Adrenal gland (tissue), 9 donors: ENCODE measurements at regions not wholly inside any gene's neighbourhood (a gene's known extent, or its start where the extent isn't known, plus 50 kb on each side); places are given as distances from the start of the nearest gene placed in this dataset.

Experiments used
- DNase-seq, 7 donors: peaks; one replicate each; pipeline ENCODE4 v3.0.0-alpha.2; 2019 to 2020
- H3K27ac ChIP-seq, 5 donors: fragments of 200-600 bp; sonication (generic) in 4 of 5; 1 replicate in 3 of 5; 2 replicates in 2 of 5; pipeline versions ENCODE4 v1.5.1 to v1.8.0; 2016 to 2020; ENCODE audit warnings: mild to moderate bottlenecking in 1 of 5
- H3K27me3 ChIP-seq: fragments of 200-600 bp; 2 replicates; pipeline ENCODE4 v1.8.0; 2021
- H3K36me3 ChIP-seq, 2 donors: fragments of 200-600 bp; replicated peaks in 1 of 2; 1 replicate in 1 of 2; 2 replicates in 1 of 2; pipeline versions ENCODE4 v1.5.1 to v1.8.0; 2018 to 2022
- H3K4me1 ChIP-seq, 2 donors: fragments of 200-600 bp; replicated peaks in 1 of 2; 1 replicate in 1 of 2; 2 replicates in 1 of 2; pipeline versions ENCODE4 v1.5.1 to v1.8.0; 2018 to 2021
- H3K4me3 ChIP-seq, 4 donors: fragments of 200-600 bp; sonication (generic) in 3 of 4; one replicate each; pipeline ENCODE4 v1.5.1; 2016 to 2018
- H3K9me3 ChIP-seq, 3 donors: fragments of 200-600 bp; sonication (generic) in 1 of 3; replicated peaks in 1 of 3; 1 replicate in 2 of 3; 2 replicates in 1 of 3; pipeline versions ENCODE4 v1.5.1 to v1.8.0; 2016 to 2021
- POLR2A ChIP-seq, 2 donors: fragments of 450-650 bp; IDR thresholded peaks; one replicate each; pipeline ENCODE4 v1.6.1; 2017; ENCODE audit warnings: antibody characterized with exemption in 2 of 2, mild to moderate bottlenecking in 2 of 2, moderate library complexity in 1 of 2
- WGBS, 4 donors: extraction: QIAGEN DNeasy Blood & Tissue Kit in 2 of 4; methylation state at CpG; one replicate each; pipeline versions ENCODE4 v1.1.5 to v1.1.7; 2013 to 2017; 5-methylcytosine and 5-hydroxymethylcytosine counted together
- intact Hi-C, 2 donors: fragments of 100-400 bp; cut with DNase I; formaldehyde crosslinking; loops; one replicate each; pipeline versions ENCODE4 v1.14.1 to v1.15.0; 2022 to 2023
- TF ChIP-seq, protein P1 (sequence below), 6 experiments: fragments of 450-650 bp in 4 of 6; fragments of 200-600 bp in 2 of 6; sonication (generic) in 1 of 6; IDR thresholded peaks; 1 replicate in 5 of 6; 2 replicates in 1 of 6; pipeline versions ENCODE4 v1.5.1 to v1.8.0; 2016 to 2021; ENCODE audit warnings: antibody characterized with exemption in 6 of 6, mild to moderate bottlenecking in 2 of 6, moderate library complexity in 1 of 6
- donor health status: healthy with polysubstance abuse.
- donor health status: Bipolar disorder and iron deficiency.
- donor health status: DM: yes; HTN: yes; CAD: no.
- donor health status: DM: no; HTN: no; CAD: no.
- donor health status: DM: no; HTN: no; CAD: no.

DNA sequence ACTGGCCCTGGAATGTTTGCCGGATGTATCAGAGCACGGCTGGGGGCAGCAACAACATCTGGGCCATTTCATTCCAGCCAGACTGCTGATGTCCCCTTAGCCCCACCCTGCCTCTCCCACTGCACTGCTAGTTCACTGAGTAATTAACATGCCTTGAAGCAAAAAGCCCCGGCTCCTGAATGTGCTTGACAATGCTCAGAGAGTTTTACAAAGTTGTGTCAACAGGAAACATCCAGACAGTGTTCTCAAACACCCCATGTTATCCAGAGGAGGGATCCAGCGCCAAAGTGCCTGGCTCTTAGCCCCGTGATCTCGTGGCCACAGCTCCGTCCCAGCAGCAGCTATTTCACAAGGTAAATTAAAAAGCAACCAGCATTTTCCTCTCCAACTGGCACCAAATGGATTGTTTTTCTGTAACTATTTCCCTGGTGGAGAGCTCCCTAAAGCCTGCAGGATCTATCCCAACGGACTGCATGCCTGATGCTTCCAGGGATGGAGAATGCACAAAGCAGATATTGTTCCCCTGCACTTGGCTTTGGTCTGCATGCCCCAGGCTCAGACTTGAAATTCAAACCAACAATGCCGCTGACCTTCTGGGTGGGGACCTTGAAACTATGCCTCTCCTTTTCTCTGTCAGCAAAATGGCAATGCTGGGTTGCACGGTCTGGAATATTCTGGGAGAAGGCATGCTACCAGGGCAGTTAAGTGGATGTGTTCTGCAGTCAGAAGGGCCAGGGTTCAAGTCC, 115.6 kb upstream of the CDH5 start:
- H3K27ac ChIP-seq = peak overlapping the region in 2 of 5 donors; percentile 19 to 83
- no peaks in the 10 kb centered on the region for H3K36me3 ChIP-seq
- H3K4me3 ChIP-seq = no peak overlapping the region
- H3K9me3 ChIP-seq = no peaks in the 10 kb centered on the region
- intact Hi-C loops = no loop called here
- peaks cover 0 to 4% of the 10 kb centered on the region in 2 donors for H3K4me1 ChIP-seq
- 38 to 48% (median 42%) methylated on average over 6 to 10 of the region's 10 CpGs for WGBS, 4 donors
- TF ChIP-seq POLR2A (IDR thresholded peaks at IDR 0.05) = no peak
- TF ChIP-seq, protein P1, sequence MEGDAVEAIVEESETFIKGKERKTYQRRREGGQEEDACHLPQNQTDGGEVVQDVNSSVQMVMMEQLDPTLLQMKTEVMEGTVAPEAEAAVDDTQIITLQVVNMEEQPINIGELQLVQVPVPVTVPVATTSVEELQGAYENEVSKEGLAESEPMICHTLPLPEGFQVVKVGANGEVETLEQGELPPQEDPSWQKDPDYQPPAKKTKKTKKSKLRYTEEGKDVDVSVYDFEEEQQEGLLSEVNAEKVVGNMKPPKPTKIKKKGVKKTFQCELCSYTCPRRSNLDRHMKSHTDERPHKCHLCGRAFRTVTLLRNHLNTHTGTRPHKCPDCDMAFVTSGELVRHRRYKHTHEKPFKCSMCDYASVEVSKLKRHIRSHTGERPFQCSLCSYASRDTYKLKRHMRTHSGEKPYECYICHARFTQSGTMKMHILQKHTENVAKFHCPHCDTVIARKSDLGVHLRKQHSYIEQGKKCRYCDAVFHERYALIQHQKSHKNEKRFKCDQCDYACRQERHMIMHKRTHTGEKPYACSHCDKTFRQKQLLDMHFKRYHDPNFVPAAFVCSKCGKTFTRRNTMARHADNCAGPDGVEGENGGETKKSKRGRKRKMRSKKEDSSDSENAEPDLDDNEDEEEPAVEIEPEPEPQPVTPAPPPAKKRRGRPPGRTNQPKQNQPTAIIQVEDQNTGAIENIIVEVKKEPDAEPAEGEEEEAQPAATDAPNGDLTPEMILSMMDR (IDR thresholded peaks at IDR 0.05) = no peak
- no peaks in the 10 kb centered on the region for H3K27me3 ChIP-seq
- peak in 4 of 7 donors; percentile 22 to 64 (median 47) for DNase-seq

DNA sequence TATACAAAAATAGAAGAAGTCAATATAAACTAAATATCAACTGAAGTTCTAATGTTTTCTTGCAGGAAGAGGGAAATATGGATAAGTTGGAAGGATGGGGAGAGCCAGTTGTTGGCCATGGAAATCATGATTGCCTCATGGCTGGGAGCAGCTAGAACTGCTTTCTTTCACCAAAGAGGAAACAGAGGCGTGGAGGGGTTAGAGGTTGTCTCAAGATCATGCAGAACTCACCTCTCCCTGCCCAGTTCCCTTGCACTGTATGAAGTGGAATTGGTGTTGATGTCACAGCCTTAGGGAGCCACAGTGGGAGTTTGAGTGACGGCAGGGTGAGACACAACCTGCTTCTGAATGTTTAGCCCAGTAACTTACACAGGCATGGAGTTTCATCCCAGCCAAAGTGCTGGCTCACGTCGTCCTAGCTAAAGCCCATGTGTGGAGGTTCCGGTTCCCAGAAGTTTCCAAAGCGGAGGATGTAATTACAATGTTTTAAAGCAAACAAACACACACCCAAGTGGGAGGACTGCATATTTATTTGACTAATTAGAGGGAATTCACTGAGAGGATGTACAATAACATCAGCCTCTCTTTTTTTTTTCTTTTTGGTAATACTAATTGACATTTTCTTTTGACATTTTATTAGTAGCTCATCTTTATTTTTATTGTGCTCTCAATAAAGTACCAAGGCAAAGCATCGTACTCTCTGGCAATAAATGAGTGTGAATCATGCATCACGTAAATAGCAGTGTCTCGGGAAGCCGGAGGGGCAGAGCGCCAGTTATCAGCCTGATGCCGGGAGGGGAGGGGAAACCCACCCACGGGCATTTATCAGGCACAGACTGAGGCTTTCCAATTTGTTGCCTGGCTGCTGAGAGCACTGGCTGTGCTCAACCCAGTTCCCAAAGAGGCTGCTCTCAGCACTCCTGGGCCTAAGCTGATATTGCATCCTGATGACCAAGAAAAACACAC, 118.7 kb upstream of the CDH5 start:
- Histone ChIP-seq H3K27me3 (no peaks in the 10 kb centered on the region), H3K4me1 (peaks cover 0 to 4% of the 10 kb centered on the region in 2 donors), H3K9me3 (no peaks in the 10 kb centered on the region), H3K27ac (peak overlapping the region in 2 of 5 donors; percentile 34 to 85), H3K36me3 (no peaks in the 10 kb centered on the region), H3K4me3 (no peak overlapping the region)
- TF ChIP-seq, protein P1 (IDR thresholded peaks at IDR 0.05) = no peak
- TF ChIP-seq POLR2A (IDR thresholded peaks at IDR 0.05) = no peak
- WGBS, 4 donors = 43 to 52% (median 47%) methylated on average over 12 to 13 of the region's 13 CpGs
- intact Hi-C loops = no loop called here
- peak in 4 of 7 donors; percentile 36 to 57 (median 36) for DNase-seq

DNA sequence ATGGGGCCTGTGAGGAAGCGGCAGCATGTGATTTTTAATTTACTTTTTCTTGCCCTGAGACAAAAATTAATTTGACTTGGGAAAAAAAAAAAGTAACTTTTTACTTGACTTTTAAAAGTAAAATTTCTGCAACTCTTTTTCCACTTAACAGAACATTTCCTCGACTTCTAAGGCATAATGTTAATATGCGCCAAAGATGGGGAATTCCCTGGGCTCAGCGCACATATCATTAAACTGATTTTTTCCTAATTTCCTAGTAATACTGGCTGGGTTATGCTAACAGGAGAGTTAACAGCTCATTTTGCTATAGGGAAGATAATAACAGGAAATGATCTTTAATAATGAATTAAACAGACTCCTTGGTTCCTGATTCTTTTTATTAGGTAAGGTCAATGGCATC, 120.6 kb upstream of the CDH5 start:
- 86 to 92% (median 90%) methylated on average over 4 of the region's 4 CpGs for WGBS, 4 donors

More for the DNA sequence above, 120.6 kb upstream of the CDH5 start:
- no peak for DNase-seq
- H3K4me1 ChIP-seq = peaks cover 0 to 4% of the 10 kb centered on the region in 2 donors
- H3K9me3 ChIP-seq = no peaks in the 10 kb centered on the region
- H3K36me3 ChIP-seq = no peaks in the 10 kb centered on the region
- intact Hi-C loops = no loop called here
- H3K27ac ChIP-seq = no peak overlapping the region
- no peak overlapping the region for H3K4me3 ChIP-seq
- no peaks in the 10 kb centered on the region for H3K27me3 ChIP-seq
- no peak for TF ChIP-seq POLR2A (IDR thresholded peaks at IDR 0.05)
- TF ChIP-seq, protein P1 (IDR thresholded peaks at IDR 0.05) = no peak
